ENCODE measurements at regions not wholly inside any gene's neighbourhood (a gene's known extent, or its start where the extent isn't known, plus 50 kb on each side); places are given as distances from the start of the nearest gene placed in this dataset.

DNA sequence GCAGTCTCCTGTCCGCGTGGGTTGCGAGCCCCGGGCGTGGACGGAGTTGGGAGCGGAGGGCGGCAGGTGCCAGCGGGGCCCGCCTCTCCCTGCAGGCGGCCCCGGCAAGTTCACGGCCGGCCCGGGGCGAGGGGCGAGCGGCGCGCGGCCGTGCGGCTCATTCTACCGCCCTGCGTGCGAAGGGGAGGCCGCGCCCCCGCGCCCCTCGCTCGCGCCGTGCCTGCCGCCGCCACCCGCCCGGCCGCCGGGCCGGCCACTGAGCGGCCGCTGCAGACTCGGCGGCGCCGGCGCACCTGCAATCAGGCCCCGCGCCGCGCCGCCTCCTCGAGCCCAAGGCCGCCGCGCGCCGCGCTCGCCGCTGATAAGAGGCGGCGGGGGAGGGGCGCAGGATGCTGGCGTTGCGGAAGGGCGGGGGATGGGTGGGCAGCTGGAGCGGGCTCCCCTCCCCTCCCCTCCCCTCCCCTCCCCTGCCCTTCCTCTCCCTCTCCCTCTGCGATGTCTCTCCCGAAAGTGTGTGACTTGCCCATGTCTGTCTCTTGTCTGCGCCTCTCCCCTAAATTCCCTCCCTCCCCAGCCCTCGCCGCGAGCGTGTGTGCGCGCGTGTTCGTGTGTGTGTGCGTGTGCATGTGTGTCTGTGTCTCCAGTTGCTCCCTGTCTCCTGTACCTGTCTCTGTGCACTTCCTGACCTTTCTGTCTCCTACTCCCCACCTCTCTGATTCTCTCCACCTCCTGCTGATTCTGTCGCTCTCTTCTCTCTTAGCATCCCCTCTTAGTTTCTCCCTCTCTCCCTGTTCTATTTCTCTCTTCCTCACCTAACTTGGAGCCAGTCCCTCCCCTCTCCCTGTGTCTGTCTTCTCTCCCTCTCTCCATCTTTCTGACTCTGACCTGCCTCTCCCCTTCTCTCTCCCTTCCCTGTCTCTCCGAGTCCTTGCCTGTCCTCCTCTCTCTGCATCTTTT lies 768.1 kb upstream of the TBX3 start:
- Histone ChIP-seq H3K27ac (ENCODE audit: low read depth in 1 of 2, low read length in 2 of 2) (no peak overlapping the region), H3K9ac (ENCODE audit: low read depth in 1 of 2, low read length in 2 of 2) (no peak overlapping the region), H3K4me1 (ENCODE audit: control insufficient read depth in 4 of 4, insufficient read depth in 4 of 4, low read length in 3 of 4) (peaks cover 1 to 8% (median 5%) of the 10 kb centered on the region in 4 donors), H3K36me3 (ENCODE audit: control insufficient read depth in 4 of 4, insufficient read depth in 3 of 4, low read depth in 1 of 4, low read length in 3 of 4) (no peaks in the 10 kb centered on the region), H3K4me3 (ENCODE audit: low read depth in 1 of 3, low read length in 3 of 3) (peak overlapping the region in 1 of 3 donors; percentile 47), H3K27me3 (ENCODE audit: control insufficient read depth in 4 of 4, insufficient read depth in 4 of 4, low read length in 3 of 4) (no peaks in the 10 kb centered on the region), H3K9me3 (ENCODE audit: control insufficient read depth in 4 of 4, low read length in 3 of 4) (no peaks in the 10 kb centered on the region)
- 5% methylated on average over 83 of the region's 83 CpGs for WGBS
- TF ChIP-seq RXRA (IDR thresholded peaks at IDR 0.05) (no peak), SP1 (IDR thresholded peaks at IDR 0.05) (no peak), JUND (IDR thresholded peaks at IDR 0.05) (no peak), GABPA (IDR thresholded peaks at IDR 0.05 in 1 of 2, conservative IDR thresholded peaks at IDR 0.05 in 1 of 2) (no peak)
- TF ChIP-seq, protein P1, sequence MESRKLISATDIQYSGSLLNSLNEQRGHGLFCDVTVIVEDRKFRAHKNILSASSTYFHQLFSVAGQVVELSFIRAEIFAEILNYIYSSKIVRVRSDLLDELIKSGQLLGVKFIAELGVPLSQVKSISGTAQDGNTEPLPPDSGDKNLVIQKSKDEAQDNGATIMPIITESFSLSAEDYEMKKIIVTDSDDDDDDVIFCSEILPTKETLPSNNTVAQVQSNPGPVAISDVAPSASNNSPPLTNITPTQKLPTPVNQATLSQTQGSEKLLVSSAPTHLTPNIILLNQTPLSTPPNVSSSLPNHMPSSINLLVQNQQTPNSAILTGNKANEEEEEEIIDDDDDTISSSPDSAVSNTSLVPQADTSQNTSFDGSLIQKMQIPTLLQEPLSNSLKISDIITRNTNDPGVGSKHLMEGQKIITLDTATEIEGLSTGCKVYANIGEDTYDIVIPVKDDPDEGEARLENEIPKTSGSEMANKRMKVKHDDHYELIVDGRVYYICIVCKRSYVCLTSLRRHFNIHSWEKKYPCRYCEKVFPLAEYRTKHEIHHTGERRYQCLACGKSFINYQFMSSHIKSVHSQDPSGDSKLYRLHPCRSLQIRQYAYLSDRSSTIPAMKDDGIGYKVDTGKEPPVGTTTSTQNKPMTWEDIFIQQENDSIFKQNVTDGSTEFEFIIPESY (IDR thresholded peaks at IDR 0.05): no peak
- TF ChIP-seq, protein P2, sequence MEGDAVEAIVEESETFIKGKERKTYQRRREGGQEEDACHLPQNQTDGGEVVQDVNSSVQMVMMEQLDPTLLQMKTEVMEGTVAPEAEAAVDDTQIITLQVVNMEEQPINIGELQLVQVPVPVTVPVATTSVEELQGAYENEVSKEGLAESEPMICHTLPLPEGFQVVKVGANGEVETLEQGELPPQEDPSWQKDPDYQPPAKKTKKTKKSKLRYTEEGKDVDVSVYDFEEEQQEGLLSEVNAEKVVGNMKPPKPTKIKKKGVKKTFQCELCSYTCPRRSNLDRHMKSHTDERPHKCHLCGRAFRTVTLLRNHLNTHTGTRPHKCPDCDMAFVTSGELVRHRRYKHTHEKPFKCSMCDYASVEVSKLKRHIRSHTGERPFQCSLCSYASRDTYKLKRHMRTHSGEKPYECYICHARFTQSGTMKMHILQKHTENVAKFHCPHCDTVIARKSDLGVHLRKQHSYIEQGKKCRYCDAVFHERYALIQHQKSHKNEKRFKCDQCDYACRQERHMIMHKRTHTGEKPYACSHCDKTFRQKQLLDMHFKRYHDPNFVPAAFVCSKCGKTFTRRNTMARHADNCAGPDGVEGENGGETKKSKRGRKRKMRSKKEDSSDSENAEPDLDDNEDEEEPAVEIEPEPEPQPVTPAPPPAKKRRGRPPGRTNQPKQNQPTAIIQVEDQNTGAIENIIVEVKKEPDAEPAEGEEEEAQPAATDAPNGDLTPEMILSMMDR (IDR thresholded peaks at IDR 0.05; ENCODE audit: low read depth, low read length, missing input control): no peak
- DNase-seq (ENCODE audit: low spot score): peak; percentile 48

DNA sequence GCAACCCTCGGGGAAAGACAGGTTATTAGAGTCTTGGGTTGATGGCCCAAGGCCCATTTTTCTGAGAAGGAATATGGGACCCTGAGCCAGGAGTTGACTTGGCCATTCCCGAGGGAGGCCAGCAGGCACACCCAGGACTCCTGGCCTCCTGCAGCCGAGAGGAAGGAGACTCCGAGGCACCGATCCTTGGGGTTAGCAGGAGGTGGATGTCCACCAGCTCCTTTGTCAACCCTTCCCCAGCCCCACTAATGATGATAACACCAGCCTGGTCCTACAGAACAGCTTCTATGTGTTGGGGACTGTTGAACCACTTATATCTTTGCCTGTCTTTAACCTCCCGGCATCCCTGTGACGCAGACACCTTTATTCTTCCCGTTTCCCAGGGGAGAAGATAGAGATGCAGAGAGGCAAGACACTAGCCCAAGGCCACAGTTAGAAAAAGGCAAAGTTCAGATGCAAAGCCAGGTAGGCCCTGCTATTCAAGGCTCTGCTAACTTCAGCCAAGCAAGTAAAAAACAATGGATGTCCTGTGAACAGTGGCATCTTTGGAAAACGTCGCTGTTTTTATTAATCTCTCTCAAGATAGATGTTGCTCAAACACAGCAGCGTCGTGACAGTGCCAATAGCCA lies 767.3 kb upstream of the TBX3 start:
- H3K9me3 ChIP-seq (ENCODE audit: control insufficient read depth in 4 of 4, low read length in 3 of 4): no peaks in the 10 kb centered on the region
- DNase-seq (ENCODE audit: low spot score): no peak
- H3K36me3 ChIP-seq (ENCODE audit: control insufficient read depth in 4 of 4, insufficient read depth in 3 of 4, low read depth in 1 of 4, low read length in 3 of 4): no peaks in the 10 kb centered on the region
- H3K9ac ChIP-seq (ENCODE audit: low read depth in 1 of 2, low read length in 2 of 2): no peak overlapping the region
- TF ChIP-seq RXRA (IDR thresholded peaks at IDR 0.05) (no peak), YY1 (IDR thresholded peaks at IDR 0.05) (no peak), FOXA2 (IDR thresholded peaks at IDR 0.05) (no peak), FOXA1 (IDR thresholded peaks at IDR 0.05) (no peak), HNF4G (IDR thresholded peaks at IDR 0.05) (no peak), TAF1 (conservative IDR thresholded peaks at IDR 0.05) (no peak), SP1 (IDR thresholded peaks at IDR 0.05) (no peak), RAD21 (IDR thresholded peaks at IDR 0.05) (no peak), HNF4A (conservative IDR thresholded peaks at IDR 0.05) (no peak)
- TF ChIP-seq, protein P2 (IDR thresholded peaks at IDR 0.05; ENCODE audit: low read depth, low read length, missing input control): no peak
- TF ChIP-seq, protein P3, sequence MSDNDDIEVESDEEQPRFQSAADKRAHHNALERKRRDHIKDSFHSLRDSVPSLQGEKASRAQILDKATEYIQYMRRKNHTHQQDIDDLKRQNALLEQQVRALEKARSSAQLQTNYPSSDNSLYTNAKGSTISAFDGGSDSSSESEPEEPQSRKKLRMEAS (IDR thresholded peaks at IDR 0.05): no peak
- peaks cover 1 to 8% (median 5%) of the 10 kb centered on the region in 4 donors for H3K4me1 ChIP-seq (ENCODE audit: control insufficient read depth in 4 of 4, insufficient read depth in 4 of 4, low read length in 3 of 4)
- H3K27ac ChIP-seq (ENCODE audit: low read depth in 1 of 2, low read length in 2 of 2): no peak overlapping the region
- H3K4me3 ChIP-seq (ENCODE audit: low read depth in 1 of 3, low read length in 3 of 3): peak overlapping the region in 1 of 3 donors; percentile 47
- no peaks in the 10 kb centered on the region for H3K27me3 ChIP-seq (ENCODE audit: control insufficient read depth in 4 of 4, insufficient read depth in 4 of 4, low read length in 3 of 4)
- 61% methylated on average over 12 of the region's 12 CpGs for WGBS

All from liver (tissue), 8 donors.